ENCODE measurements at regions not wholly inside any gene's neighbourhood (a gene's known extent, or its start where the extent isn't known, plus 50 kb on each side); places are given as distances from the start of the nearest gene placed in this dataset.

DNA sequence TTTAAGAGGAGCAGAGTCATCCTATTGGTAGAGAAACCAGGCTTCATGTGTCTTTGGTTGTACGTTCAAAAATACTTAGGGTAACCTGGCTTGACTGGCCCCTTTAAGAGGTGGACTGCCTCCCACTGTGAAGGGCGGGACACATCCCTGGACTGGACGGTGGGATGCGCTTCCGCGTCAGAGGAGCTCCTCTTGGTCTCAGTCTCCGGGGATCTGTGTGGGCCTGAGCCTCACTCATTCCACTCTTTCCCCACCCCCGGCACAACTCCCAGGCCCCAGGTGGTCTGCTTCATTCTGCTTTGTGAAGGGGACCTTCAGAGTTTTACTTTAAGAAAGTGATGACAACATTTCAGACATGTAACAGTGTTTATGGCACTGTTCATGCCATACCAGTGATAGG, 601.1 kb downstream of the IRX1 start:
- DNase-seq (ENCODE audit: low spot score), result no peak

DNA sequence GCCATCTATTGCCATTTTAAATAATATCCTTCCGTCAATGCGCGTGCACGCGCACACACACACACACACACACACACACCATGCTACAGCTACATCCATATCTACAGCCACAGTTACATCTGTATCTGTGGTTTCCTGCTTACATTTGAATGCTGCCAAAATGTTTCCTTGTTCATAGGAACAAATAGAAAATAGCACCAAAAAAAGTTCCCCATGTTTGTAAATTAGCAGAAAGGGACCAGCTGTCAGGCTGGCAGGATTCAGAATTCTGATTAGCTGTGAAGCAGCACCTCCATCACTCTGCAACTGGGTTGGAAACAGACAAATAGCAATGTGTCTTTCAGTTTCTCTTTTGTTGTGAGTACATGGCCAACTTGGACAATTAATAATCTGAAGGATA, 601.5 kb downstream of the IRX1 start:
- DNase-seq (ENCODE audit: low spot score), result no peak

DNA sequence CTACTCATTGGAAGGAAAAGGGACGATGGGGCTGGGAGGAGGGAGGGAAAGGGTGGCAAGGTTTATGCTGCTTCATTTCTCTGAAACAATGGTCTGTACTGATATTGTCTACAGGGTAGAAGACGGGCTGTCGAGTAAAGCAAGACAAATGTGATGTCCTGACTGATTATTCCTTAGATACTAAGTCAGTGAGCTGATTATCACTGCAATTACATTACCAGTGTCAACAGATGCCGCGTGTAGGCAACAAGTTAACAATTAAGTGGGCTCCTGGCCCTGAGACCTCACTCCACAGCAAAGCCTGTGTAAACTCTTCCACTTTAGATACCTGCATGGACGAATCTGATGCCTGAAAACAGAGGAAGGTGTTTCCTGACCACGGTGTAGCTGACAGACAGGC, 602.8 kb downstream of the IRX1 start:
- no peak for DNase-seq (ENCODE audit: low spot score)

DNA sequence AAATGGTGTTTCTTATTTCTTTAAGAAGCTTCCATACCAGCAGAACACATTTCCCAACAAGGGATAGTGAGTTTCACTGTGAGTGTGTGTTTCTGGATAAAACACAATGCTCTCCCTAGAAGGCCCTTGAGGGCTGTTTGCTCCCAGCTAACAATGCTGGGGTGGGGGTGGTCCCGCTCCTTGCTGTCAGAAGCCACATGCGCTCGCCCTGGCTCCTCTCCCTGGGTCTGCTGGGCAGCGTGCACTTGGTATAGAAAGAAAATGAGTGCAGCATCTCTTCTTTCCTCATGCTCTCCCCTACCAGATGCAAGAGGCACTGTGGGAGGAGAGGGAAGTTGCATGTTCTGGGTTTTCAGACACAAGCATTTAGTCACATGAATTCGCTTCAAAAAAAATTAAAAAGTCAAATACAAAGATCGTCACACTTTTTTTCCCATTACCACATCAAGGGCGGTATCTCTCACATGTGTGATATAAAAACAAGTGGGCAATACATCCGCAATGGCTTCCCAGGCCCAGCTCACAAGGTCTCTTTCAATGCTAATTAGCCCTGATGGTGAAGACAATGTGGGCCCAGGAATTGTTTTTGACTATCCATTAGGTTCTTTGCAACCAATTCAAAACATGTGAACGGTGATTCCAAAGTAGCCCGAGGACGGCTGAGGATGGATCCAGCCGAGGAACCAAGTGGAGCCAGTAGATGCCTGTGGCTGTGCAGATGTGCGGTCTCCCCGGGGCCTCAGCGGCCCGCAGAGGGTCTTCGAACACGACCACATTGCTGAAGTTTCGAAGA, 603.6 kb downstream of the IRX1 start:
- DNase-seq (ENCODE audit: low spot score), result no peak

DNA sequence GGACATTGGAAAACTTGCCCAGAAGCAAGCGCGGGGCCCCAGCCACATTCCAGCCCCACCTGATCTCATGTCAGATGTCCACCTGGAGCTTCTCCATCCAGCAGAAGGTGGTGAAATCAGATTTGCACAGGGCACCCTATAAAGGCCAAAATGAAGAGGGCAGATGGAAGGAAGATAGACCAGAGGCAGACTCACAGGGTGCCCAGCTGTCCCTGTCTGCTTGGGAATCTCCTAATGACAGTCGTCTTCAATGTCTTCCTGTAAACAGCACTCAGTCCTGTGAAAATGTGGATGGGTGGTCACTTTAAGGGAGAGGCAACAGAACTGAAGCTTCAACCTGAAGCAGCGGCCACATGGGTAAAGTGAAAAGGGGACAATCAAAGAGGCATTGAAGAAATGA, 607.5 kb downstream of the IRX1 start:
- no peak for DNase-seq (ENCODE audit: low spot score)

DNA sequence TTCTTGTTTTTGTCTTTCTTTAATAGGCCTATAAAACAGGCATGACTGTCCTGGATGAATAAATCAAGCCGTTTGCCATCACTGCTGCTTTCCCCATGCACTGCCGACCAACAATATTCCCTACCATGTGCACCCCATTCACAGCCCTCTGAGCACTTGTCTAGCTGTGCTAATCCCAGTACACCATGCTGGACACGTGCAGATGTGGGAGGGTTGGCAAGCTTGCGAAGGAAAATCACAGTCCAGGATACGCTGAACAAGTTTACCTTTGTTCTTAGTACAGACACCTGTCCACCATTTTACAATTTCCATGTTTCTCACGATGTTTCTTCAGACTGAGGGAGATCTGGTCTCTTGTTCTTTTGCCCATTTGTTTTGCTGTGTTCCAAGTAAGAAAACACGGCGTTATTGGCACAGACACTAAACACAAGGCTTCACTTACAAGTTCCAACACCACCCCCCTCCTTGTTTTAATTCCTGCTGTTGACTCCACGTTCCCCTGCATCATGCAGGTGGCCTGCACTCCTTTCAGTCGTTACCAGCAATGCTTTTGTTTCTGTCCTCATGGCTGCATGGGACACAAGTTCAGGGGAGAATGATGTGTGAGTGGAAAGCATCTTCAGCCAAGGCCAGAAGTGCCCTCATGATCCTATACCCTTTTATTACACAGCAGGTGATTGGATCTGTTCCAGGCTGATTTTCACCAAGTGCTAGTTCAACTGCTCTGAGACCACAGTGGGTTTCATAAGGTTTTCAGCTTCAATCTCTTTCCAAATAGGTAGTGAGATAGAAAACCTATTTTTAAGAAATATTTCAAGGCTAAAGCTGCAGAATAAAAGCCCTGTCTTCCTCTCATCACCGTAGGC, 608.9 kb downstream of the IRX1 start:
- DNase-seq (ENCODE audit: low spot score), result no peak

DNA sequence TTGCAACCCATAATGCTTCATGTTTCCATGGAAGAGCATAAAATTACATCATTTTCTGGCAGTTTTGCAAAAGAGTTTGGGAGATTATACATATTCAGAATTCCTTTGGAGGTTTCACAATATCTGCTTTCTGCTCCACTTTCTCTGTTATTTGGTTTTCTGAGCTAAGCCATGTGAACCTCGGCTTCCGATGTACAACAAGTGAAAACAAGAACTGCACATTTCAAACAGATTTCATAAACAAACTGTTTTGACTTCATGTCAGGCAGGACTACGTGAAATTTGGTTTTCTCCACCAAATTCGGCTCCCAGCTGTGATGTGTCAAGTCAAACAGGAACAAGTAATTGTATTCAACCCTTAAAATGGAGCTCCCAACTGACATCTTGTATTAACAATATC, 609.8 kb downstream of the IRX1 start:
- no peak for DNase-seq (ENCODE audit: low spot score)

DNA sequence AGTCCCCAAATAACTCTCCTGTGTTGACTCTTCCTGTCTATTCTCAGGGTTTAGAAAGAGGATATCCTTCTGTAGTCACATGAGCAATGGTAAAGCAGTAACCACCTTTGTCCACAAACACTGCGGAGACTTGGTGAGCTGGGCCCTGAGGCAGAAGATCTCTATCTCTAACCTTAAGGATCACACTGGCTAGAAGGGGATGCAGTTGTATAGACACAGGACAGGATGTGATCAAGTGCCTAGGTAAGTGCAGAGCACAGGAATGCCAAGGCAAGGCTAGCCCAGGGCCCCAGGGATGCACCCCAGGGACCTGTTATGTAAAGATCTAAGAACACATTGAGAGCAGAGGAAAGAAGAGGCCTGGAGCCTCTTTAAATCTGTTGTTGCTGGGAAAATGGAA, 610.5 kb downstream of the IRX1 start:
- no peak for DNase-seq (ENCODE audit: low spot score)

DNA sequence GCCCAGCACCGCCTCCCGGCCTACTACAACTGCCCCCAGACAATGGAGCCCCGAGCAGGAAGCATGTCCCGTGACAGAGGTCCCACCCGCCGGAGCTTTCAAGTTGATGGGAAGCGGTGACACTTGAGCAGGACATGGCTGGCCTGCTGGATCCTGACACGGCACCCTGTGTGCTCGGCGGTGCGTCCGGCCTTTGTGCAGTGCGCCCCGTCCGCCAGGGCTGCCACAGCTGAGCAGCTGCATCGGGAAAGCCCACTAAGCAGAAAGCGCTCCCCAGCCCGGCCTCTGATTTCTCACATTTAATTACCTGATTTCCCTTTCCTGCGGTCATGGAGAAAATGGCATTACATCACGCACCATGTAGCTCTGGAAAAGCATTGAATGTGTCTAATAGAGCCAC, 611.9 kb downstream of the IRX1 start:
- no peak for DNase-seq (ENCODE audit: low spot score)

DNA sequence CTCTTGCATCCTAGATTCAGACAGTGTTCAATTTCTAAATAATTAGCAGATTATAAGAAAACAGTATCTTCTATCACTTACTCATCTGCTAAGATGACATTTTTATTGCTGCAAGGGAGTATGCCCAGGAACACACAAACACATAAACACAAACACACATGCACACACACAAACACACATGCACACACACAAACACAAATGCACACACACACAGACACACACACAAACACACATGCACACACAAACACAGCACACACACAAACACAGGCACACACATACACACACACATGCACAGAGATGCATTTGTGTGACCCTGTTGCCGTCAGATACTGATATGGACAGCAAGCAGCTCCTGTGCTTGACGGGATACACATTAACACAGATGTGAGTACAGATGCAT, 612.9 kb downstream of the IRX1 start:
- no peak for DNase-seq (ENCODE audit: low spot score)

DNA sequence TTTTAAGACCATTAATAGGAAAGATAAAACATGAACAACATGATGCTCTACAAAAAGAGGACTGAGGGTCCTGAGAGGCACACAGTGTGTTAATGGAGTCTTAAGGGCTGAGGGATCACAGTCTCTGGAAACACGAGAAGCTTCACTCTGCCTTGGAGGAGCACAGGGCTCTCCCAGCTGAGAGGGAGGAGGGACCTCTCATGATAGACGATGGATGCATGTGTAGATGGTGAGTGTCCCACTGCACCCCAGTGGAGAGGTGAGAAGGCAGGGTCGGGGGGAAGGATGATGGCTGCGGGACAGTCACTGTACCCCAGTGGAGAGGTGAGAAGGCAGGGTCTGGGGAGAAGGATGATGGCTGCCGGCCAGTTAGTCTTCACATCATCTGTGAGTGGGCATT, 613.4 kb downstream of the IRX1 start:
- no peak for DNase-seq (ENCODE audit: low spot score)

DNA sequence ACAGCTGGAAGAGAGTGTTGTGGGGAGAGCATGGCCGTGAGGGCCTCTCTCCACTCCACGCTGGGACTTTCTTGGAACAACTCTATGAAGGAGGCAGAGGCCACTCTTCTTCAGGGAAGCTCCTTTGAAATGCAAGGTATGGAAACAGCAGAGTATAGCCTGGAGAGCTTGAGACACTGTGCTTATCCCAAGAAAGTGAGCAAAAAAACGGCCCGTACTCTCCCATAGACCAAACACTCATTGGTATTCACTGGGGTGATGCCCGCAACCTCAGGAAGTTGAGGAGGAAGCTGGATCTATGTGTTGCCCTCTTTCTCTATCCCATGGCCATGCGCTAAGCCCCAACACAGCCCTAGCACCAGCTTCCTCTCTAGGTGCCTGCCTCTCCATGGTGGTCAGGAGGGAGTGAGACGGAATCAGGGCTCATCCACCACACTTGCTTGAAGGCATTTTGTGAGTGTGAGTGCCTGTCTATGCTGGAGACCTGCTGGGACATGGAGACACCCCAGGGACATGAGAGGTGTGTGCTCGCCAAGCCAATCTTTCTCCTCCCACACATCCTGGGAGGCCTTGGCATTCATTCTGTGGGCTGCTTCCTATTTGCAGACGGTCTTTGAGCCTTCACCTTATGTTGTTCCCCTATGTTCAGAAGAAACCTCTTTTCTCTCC, 616.6 kb downstream of the IRX1 start:
- no peak for DNase-seq (ENCODE audit: low spot score)

DNA sequence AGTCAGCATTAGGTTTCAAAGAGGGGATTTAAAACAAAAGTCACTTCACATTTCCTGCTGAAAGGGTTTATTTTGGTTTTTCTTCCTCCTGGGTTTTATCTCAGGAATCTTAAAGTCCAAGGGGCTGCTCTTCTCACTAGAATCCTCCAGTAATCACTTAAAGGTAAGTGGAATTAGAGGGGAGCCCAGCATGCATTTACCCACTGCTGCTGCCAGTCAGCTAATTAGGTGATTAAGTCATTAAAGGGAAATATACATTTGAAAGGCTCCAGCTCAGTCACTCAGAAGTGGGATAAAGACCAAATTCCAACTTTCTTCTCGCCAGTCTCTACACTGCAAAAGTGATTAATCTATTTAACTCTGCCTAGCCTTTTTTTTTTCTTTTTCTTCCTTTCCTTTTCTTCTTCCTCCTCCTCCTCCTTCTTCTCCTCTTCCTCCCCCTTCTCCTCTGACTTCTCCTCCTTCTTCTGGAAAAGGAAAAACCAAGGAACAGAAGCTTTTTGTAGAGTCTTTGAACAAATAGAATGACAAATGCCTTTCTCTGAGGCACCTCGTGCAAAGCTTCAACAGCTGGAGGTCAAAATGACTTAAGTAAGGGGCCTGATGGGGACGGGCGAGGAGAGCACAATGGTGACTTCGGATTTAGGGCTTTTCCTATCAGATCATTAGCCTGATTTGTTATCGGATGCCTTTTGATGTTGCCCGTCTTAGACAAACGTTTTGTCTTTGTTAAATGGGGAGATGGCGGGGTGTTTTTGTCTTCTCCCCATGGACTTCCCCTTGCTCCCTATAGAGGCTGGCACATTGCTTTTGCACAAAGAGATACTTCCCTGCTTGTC, 617.6 kb downstream of the IRX1 start:
- no peak for DNase-seq (ENCODE audit: low spot score)

DNA sequence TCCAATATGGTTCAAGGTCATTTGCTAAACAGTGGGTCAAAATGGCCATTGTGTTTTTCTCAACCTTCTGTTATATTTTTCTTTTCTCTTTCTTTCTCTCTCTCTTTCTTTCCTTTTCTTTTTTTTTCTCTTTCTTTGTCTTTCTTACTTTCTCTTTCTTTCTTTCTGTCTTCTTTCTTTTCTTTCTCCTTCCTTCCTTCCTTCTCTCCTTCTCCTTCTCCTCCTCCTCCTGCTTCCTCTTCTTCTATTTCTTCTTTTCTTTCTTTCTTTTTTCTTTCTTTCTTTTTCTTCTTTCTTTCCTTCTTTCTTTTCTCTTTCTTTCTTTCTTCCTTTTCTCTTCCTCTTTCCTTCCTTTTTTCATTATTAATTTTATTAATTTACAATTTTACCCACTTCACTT, 619.5 kb downstream of the IRX1 start:
- DNase-seq (ENCODE audit: low spot score), result no peak

DNA sequence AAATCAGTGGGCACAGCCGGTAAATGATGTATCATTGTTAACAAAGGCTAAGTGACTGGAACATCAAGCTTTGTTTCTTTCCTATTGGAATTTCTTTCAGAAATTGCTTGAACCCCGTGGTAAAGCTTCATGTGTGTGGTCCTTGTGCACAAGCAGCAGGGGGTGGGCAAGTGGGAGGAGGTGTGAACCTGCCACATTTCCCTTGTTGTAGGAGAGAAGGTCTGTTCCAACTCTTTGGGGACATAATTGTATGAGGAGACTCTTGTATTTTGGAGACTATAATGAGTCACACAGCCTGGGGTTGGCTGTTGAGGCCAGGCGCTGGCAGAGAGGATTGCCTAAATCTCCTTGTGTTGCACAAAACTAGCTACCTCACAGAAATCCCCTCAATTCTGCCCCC, 620.5 kb downstream of the IRX1 start:
- DNase-seq (ENCODE audit: low spot score), result no peak

DNA sequence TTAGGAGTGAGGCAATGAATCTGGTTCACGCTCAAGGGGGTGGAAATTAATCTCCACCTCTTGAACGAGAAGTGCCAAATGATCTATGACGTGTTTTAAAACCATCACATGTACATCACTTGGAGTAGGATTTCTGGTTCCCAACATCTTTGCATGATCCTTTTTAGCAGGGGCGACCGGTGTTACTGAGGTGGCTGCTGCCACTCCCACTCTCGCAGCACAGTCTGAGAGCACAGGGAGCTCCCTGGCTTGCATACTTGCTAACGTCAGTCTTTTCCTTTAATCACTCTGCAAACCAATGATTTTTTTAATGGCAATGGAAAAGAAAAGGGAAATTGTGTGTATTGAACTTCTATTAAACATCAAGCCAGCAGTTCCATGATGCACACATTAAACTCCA, 624.4 kb downstream of the IRX1 start:
- no peak for DNase-seq (ENCODE audit: low spot score)

DNA sequence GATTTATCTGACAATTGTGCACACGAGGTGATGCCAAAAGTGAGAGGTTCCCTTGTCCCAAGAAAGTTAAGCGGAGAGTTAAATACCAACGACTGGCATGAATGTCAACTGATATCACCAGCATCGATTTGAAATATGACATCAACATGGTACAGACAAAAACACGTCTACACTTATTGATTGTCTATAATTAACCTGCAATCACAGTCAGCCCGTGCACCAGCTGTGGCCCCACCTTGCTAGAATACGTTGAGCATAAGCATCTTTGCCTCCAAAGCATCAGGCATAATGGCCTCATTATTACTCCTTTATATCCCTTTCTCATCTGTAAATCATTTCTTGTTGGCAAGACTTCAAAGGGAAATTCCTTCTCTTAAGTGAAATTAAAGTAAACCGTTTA, 625.4 kb downstream of the IRX1 start:
- DNase-seq (ENCODE audit: low spot score), result no peak

DNA sequence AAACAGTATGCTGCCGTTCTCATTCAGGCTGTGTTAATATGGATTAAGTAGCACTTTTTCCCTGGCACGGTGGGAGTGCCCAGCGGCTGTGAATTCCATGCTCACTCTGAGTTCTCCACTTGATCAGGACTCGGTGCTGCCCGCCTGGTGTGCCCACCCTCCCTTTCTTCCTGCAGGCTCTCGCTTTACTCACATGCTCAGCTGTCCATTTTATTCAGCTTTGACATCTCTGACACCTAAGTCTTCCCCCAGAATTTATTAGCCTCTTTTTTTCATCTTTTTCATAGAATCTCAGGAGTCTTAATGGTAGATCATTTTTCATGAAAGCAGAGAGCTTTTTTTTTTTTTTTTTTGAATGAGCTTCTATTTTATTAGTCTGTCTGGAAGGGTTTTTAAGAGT, 626.5 kb downstream of the IRX1 start:
- DNase-seq (ENCODE audit: low spot score), result no peak

DNA sequence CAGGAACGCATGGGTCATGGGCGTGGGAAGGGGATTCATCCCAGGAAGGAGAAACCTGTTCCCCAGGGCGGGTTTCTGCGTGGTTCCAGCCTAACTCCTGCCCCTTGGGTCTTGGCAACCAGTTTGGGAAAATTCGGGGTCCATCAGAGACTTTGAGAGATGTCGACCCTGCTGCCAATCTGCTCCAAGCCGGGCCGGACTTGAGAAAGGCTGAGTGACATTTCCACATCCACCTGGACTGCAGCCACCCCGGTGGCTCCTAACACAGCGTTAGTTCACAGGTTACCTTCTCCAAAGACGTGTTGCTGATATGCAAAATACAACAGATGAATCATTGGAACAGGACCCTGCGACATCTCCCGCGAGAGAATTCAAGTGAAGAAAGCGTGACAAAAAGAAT, 627.2 kb downstream of the IRX1 start:
- no peak for DNase-seq (ENCODE audit: low spot score)

DNA sequence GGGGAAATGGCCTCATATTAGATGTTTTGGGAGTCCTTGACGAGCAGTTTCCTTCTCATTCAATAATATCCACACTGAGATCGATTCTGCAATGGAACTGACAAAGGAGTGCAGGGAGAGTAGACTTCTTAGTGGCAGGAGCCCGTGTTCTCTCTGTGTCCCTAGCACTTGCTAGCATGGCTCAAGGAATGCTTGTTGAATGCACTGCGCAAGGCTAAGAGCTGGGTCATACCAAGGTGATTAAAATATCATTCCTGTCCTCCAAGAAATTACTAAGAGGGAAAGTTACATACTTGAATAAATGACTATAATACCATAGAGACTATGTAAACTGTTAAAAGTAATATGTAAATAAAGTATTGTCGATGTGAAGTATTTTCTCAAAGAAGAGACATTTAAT, 630.1 kb downstream of the IRX1 start:
- DNase-seq (ENCODE audit: low spot score), result no peak

DNA sequence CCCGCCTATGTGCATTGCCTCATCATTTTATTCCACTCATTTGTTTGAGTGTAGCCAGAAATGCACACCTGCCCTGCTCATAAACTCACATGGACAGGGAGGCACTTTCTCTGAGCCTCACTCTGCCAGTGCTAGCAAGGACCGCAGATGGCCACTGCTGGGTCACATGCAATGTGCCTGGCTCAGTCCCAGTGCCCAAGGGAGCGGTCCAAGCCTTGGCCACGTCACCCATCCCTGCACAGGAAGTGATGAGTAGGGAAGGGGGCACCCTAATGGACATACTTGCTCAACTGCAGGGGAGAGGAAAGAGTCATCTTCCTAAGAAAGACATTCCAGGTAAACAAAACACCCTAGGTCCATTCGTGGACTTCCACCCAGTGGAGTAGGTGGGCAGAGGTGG, 630.9 kb downstream of the IRX1 start:
- DNase-seq (ENCODE audit: low spot score), result no peak

DNA sequence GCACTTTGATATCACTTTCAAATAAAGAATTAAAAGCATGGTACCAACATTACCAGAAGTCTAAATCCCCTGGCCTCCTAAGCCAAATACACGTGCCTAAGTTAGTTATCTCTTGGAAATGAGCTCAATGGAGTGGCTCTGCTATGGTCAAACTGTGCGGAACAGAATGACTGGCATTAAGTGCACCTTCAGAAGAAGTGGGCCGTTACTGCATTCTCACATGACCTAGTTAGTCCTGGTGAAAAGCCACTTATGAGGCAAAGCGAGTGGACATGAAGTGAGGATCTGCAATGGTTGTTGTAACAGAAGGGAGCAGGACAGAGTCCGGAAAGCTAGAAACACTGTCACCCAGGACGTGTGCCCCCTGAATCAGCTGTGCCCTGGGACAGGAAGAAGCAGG, 633.1 kb downstream of the IRX1 start:
- DNase-seq (ENCODE audit: low spot score), result no peak
